ENCODE measurements at regions not wholly inside any gene's neighbourhood (a gene's known extent, or its start where the extent isn't known, plus 50 kb on each side); places are given as distances from the start of the nearest gene placed in this dataset.

DNA sequence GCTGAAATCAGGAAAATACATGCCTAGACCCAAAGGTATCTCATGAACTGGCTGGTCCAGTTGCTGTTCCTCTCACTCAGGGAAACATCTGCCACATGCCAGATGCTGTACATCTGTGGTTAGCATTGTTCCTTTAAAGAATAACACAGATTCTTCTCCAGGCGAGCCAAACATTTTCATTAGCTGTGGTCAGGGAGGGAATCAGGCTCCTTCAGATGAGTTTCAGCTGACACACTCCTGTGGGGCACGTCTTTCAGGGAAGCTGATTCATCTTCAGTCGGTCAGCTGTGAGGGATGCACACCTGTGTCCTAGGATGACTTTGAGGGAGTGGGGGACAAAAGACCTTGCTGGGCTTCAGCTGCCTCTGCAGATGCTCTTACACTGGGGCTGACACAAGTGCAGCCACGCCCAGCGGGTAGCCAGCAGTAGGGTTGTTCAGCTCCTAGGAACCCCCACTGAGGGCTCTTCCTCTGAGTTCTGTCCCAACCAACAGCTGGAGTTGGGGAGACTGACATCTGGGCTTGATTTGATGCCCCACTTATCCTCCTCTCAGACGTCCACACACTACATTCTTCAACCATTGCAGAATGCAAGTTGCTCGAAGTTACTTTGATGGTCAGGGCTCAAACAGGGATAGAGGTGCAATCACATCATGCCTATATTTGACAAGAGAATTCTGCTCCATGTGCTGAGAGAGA lies 155.0 kb downstream of the NUAK1 start:
- Histone ChIP-seq H4K20me1 (ENCODE audit: control insufficient read depth, insufficient read depth) (no peaks in the 10 kb centered on the region), H3K4me1 (ENCODE audit: control insufficient read depth, insufficient read depth, low read length) (no peaks in the 10 kb centered on the region), H3K4me2 (ENCODE audit: control insufficient read depth, insufficient read depth) (no peak overlapping the region), H3K9me3 (replicated peaks; ENCODE audit: control insufficient read depth, insufficient read depth, low read length) (no peaks in the 10 kb centered on the region; the same call in 2 of the 3 replicates), H3K27me3 (replicated peaks in 1 of 2; ENCODE audit: control insufficient read depth in 2 of 2, insufficient read depth in 2 of 2, low read length in 1 of 2) (no peaks in the 10 kb centered on the region), H3K79me2 (ENCODE audit: control insufficient read depth, insufficient read depth, low read length) (no peaks in the 10 kb centered on the region), H3K9ac (ENCODE audit: control insufficient read depth, insufficient read depth, low read length) (no peak overlapping the region), H2AFZ (ENCODE audit: control insufficient read depth, low read depth, low read length) (no peak overlapping the region), H3K4me3 (no peak overlapping the region), H3K36me3 (ENCODE audit: control insufficient read depth in 2 of 2, insufficient read depth in 2 of 2, low read length in 1 of 2) (no peaks in the 10 kb centered on the region), H3K27ac (ENCODE audit: control insufficient read depth, insufficient read depth) (no peak overlapping the region)
- BruUV-seq (replicated peaks), result no TSS peak
- ChIA-PET CTCF (no interaction called here), SMC1A (ENCODE audit: uncharacterized antibody, unreplicated experiment) (no interaction called here), RAD21 (ENCODE audit: unreplicated experiment) (no interaction called here), POLR2A (no interaction called here)
- WGBS (ENCODE audit: insufficient coverage, insufficient replicate concordance, low lambda C conversion rate, missing lambda C conversion rate), result 22% methylated on average over 7 of the region's 7 CpGs
- DNase-seq (ENCODE audit: low read depth, low spot score) (no peak), ATAC-seq (no peak), FAIRE-seq (no peak)
- in situ Hi-C loops (cut with MboI) (no loop called here), intact Hi-C loops (cut with micrococcal nuclease; ENCODE audit: unreplicated experiment) (no loop called here)
- TF ChIP-seq ETV6 (conservative IDR thresholded peaks at IDR 0.05 in 1 of 2, IDR thresholded peaks at IDR 0.05 in 1 of 2; ENCODE audit: borderline replicate concordance in 1 of 2, low read depth in 1 of 2), result no peak
- TF ChIP-seq, protein P1, sequence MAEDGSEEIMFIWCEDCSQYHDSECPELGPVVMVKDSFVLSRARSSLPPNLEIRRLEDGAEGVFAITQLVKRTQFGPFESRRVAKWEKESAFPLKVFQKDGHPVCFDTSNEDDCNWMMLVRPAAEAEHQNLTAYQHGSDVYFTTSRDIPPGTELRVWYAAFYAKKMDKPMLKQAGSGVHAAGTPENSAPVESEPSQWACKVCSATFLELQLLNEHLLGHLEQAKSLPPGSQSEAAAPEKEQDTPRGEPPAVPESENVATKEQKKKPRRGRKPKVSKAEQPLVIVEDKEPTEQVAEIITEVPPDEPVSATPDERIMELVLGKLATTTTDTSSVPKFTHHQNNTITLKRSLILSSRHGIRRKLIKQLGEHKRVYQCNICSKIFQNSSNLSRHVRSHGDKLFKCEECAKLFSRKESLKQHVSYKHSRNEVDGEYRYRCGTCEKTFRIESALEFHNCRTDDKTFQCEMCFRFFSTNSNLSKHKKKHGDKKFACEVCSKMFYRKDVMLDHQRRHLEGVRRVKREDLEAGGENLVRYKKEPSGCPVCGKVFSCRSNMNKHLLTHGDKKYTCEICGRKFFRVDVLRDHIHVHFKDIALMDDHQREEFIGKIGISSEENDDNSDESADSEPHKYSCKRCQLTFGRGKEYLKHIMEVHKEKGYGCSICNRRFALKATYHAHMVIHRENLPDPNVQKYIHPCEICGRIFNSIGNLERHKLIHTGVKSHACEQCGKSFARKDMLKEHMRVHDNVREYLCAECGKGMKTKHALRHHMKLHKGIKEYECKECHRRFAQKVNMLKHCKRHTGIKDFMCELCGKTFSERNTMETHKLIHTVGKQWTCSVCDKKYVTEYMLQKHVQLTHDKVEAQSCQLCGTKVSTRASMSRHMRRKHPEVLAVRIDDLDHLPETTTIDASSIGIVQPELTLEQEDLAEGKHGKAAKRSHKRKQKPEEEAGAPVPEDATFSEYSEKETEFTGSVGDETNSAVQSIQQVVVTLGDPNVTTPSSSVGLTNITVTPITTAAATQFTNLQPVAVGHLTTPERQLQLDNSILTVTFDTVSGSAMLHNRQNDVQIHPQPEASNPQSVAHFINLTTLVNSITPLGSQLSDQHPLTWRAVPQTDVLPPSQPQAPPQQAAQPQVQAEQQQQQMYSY (CRISPR knock-in tag; IDR thresholded peaks at IDR 0.05), result no peak
- TF ChIP-seq, protein P2, sequence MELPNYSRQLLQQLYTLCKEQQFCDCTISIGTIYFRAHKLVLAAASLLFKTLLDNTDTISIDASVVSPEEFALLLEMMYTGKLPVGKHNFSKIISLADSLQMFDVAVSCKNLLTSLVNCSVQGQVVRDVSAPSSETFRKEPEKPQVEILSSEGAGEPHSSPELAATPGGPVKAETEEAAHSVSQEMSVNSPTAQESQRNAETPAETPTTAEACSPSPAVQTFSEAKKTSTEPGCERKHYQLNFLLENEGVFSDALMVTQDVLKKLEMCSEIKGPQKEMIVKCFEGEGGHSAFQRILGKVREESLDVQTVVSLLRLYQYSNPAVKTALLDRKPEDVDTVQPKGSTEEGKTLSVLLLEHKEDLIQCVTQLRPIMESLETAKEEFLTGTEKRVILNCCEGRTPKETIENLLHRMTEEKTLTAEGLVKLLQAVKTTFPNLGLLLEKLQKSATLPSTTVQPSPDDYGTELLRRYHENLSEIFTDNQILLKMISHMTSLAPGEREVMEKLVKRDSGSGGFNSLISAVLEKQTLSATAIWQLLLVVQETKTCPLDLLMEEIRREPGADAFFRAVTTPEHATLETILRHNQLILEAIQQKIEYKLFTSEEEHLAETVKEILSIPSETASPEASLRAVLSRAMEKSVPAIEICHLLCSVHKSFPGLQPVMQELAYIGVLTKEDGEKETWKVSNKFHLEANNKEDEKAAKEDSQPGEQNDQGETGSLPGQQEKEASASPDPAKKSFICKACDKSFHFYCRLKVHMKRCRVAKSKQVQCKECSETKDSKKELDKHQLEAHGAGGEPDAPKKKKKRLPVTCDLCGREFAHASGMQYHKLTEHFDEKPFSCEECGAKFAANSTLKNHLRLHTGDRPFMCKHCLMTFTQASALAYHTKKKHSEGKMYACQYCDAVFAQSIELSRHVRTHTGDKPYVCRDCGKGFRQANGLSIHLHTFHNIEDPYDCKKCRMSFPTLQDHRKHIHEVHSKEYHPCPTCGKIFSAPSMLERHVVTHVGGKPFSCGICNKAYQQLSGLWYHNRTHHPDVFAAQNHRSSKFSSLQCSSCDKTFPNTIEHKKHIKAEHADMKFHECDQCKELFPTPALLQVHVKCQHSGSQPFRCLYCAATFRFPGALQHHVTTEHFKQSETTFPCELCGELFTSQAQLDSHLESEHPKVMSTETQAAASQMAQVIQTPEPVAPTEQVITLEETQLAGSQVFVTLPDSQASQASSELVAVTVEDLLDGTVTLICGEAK (IDR thresholded peaks at IDR 0.05; ENCODE audit: borderline replicate concordance), result no peak
- TF ChIP-seq SMAD5 (IDR thresholded peaks at IDR 0.05; ENCODE audit: low read depth), result no peak
- TF ChIP-seq CBX3 (IDR thresholded peaks at IDR 0.05; ENCODE audit: borderline replicate concordance, low read depth), result no peak
- no peak for TF ChIP-seq PML (IDR thresholded peaks at IDR 0.05; ENCODE audit: low read length)
- no peak for TF ChIP-seq ZNF622 (IDR thresholded peaks at IDR 0.05)
- TF ChIP-seq ZNF274 (IDR thresholded peaks at IDR 0.05; ENCODE audit: insufficient read depth, insufficient read length), result no peak
- TF ChIP-seq, protein P3, sequence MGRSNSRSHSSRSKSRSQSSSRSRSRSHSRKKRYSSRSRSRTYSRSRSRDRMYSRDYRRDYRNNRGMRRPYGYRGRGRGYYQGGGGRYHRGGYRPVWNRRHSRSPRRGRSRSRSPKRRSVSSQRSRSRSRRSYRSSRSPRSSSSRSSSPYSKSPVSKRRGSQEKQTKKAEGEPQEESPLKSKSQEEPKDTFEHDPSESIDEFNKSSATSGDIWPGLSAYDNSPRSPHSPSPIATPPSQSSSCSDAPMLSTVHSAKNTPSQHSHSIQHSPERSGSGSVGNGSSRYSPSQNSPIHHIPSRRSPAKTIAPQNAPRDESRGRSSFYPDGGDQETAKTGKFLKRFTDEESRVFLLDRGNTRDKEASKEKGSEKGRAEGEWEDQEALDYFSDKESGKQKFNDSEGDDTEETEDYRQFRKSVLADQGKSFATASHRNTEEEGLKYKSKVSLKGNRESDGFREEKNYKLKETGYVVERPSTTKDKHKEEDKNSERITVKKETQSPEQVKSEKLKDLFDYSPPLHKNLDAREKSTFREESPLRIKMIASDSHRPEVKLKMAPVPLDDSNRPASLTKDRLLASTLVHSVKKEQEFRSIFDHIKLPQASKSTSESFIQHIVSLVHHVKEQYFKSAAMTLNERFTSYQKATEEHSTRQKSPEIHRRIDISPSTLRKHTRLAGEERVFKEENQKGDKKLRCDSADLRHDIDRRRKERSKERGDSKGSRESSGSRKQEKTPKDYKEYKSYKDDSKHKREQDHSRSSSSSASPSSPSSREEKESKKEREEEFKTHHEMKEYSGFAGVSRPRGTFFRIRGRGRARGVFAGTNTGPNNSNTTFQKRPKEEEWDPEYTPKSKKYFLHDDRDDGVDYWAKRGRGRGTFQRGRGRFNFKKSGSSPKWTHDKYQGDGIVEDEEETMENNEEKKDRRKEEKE (IDR thresholded peaks at IDR 0.05), result no peak
- TF ChIP-seq, protein P4, sequence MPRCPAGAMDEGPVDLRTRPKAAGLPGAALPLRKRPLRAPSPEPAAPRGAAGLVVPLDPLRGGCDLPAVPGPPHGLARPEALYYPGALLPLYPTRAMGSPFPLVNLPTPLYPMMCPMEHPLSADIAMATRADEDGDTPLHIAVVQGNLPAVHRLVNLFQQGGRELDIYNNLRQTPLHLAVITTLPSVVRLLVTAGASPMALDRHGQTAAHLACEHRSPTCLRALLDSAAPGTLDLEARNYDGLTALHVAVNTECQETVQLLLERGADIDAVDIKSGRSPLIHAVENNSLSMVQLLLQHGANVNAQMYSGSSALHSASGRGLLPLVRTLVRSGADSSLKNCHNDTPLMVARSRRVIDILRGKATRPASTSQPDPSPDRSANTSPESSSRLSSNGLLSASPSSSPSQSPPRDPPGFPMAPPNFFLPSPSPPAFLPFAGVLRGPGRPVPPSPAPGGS (IDR thresholded peaks at IDR 0.05; ENCODE audit: borderline replicate concordance, insufficient read depth, low read depth, low read length, poor library complexity, severe bottlenecking), result no peak
